Stimulated activated CD8-positive, alpha-beta memory T cell treated with anti-CD3 and anti-CD28 coated beads, Interleukin-15, amount 100 ng/mL, for 4 hours (primary cell): ENCODE measurements at regions not wholly inside any gene's neighbourhood (a gene's known extent, or its start where the extent isn't known, plus 50 kb on each side); places are given as distances from the start of the nearest gene placed in this dataset.

Source experiments
- DNase-seq, 2 donors: peaks; one replicate each; pipeline ENCODE4 v3.0.0-alpha.2; 2020; ENCODE audit warnings: low read depth in 2 of 2

DNA sequence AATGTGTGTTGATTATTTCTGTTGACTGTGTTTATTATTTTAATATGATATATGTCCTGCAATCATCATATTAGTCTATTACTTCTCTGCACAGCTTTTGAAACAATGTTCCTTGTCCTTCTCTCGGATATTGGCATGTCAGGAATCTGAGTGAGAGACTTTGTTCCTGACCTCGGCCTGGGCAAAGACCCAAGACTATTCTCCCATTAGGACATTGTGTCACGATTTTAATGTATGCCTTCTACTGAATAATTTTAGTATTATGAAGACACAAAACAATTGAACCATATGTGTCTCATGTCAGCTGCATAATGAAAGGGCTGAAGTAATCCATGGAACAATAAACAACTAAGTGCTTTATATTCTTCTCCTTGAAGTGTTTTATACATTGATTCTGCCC is 580.8 kb upstream of the TENM3 start:
- DNase-seq = no peak

DNA sequence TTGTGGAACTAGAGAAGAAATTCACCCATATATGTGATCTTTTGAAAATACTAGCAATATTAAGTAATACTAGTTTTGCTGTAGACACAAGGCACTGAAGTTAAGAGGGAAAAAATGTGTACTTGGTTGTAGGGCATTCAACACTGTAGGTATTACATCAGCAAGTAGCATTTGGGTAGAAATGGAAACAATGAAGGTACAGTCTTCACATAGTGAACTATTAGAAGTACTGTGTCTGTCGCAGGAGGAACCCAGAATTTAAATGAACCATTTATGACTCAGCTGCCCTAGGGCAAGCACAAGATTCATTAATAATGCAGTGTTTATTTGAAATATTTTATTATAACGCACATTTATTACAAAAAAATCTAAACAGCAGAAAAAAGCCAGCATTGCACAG is 572.7 kb upstream of the TENM3 start:
- DNase-seq = no peak

DNA sequence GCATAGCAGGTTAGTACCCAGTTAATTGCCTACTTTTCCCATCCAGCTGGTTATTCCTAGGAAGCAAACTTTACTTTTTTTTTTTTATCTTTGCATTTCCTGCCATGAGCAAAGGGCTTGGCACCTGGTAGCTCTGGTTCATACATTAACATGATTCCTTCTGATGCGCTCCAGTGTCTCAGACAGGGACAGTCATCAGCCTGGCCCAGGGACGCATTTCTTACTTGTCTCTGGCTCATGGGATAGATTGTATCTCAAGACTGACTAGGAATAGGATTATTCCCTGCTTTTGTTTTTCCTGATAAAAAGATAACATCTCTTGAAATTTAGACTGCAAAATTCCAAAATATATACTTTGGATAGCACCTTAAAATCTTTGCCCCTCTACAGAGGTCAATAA is 571.5 kb upstream of the TENM3 start:
- DNase-seq = no peak

DNA sequence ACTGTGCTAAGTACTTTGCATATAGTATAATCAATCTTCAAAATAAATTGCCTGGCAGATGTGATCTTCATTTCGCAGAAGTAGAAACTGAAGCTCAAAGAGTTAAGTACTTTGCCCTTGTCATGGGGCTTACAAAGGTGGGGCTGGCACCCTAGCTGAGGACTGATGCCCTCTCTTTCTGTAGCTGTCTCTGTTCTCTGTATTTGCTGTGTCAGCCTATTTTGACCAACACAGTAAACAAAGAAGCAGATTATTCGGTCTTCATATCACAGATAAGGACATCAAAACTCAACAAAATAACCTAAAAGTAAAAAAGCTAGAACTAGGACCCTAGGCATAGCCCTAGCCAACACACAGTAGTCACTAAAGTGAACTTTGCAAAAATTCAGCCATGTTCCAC is 570.5 kb upstream of the TENM3 start:
- DNase-seq = no peak

DNA sequence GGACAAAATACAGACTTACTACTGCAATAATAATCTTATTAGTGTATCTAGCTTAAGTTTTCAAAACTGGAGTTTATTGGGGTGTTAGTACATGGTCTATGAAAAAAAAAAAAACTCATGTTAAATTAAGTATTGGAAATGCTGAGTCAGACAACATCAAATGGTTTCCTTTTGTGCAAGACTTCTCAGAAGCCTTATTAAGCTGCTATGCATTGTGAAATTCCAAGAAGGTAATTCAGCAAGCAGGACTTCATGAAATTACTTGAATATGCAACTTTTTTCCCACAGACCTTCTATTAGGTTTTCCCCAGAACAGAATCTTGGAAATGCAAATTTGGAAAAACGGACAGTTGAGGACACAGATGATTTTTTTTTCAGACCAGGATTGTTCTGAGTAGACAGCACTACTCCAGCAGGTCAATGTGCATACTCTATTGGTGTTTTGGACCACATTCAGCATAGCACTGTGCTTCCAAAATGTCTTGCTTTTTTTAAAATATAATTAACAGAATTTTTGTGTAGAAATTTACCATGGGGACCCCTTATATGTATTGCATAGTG is 568.8 kb upstream of the TENM3 start:
- DNase-seq = no peak

DNA sequence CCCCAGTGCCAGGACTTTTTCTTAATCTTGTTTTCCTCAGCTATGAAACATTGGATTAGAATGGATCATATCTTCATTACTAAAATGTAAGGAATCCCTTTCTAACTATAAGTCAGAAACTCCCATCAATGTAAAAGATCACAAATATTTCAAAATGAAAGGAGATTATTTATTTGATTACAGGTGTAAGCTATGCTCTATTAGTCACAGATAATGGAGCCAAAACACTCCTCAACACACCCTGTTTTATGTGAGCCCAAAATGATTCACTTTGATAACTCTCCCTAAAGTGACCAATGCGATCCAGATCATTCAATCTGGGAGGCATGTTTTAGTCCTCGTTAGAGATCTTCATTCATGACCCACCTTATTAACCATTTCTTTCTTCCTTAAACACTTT is 566.7 kb upstream of the TENM3 start:
- DNase-seq = no peak

DNA sequence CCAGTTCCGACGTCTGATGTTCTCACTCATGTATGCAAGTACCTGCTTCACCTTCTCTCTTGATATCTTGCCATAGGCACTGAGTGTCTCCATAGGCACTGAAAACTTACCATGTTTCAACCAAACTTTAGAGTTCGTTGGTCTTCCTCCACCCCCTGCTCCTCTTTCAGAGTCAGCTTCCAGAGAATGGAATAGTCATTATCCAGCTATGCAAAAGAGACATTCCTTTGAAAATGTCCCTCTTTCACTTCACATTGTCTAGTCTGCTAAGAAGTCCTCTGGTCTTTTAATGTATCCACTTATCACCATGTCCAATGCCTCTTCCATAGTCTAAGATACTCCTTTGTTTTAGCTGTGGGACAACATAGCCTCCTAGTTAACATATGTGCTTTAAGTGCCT is 566.0 kb upstream of the TENM3 start:
- no peak for DNase-seq

DNA sequence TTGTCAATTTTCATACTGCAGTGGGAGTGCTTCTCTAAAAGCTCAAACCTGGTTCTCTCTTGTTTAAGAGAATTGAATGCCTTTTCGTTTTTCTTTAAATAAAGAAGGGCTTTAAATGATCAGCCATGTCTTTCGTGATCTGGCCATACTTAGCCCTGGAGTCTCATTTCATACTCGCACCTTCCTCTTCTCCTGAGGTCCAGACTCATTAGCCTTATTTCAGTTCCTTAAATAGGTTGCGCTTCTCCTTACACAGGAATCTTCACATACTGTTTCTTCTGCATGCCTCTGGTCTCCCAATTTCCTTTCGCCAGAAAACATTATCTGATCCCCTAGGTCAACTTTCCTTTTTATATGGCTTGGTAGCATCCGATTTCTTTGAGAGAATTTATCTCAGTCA is 565.6 kb upstream of the TENM3 start:
- DNase-seq = no peak

DNA sequence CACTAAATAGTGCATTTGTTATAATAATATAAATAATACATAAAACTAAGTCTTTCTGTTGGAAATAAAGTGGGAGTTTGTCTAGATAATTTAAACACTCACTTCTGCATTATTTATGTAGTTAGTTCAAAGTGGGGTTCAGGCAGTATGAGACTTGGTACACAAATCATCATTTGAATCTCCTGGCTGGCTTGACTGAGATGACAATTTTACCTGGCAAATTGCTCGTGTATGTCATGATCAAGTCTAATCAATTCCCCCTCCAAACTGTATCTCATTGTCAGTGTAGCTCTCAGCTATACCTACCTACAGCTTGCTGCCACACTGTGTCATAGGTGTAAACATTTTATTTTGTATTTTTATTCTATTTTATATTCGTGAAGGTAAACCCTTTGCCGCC is 563.4 kb upstream of the TENM3 start:
- DNase-seq = no peak

DNA sequence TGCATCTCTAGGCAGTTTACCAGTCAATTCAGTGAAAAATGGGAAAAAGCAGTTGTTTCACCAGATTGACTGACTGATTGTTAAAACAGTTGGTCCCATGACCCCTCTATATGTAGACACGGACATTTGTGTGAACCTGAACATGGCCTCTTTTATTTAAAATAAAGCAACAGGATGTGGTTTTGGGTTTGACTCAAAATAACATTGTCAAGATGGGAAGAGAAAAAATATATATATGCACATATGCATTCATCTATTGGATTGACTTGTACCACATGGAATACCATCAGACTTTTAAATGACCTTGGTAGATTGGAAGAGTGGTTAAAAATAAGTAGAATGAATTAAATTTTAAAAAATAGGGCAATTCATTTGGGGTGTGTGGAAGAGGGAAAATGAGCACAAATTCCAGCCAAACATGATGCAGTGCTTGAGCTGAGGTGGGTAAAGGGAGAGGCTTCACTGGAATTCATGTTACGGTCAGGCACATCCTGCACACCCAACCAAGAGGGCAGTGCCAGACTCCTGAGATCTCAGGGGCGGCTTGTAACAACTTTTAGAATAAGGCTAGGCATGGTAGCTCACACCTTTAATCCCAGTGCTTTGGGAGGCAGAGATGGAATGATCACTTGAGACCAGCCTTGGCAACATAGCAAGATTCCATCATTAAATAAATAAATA is 560.7 kb upstream of the TENM3 start:
- DNase-seq = no peak

DNA sequence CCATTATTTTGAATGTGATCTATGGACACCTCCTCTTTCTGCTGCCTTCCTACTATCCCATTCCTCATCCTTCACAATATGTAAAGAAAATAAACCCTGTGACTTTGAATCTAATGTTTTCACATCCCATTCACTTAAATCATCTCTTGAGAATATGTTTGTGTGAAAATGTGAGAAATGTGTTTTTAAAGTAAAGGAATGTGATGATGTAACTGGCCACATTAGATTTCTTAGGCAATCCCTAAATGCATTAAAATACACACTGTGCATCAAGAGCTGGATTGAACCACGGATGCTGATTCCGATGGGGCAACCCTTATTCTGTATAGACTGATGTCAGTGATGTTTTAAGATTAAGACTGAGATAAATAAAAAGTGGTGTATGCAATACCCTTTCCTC is 558.9 kb upstream of the TENM3 start:
- DNase-seq = no peak

DNA sequence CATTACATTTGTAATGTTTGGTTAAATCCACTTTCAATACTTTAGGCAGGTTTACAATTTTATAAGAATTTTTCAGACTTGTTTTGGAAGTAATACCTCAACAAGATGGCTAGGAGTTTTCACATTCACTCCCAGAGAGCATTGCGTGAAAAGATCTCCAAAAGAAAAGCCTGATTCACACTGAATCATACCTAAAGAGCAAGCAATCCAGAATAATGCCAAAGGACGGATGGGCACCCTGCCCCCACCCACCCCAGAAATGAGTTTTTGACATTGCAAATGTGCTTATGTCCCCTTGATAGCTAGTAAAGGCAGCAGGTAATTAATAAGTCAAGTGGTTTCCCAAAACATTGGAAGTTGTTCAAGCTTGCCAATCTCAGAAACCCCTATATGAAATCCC is 557.7 kb upstream of the TENM3 start:
- DNase-seq = no peak

DNA sequence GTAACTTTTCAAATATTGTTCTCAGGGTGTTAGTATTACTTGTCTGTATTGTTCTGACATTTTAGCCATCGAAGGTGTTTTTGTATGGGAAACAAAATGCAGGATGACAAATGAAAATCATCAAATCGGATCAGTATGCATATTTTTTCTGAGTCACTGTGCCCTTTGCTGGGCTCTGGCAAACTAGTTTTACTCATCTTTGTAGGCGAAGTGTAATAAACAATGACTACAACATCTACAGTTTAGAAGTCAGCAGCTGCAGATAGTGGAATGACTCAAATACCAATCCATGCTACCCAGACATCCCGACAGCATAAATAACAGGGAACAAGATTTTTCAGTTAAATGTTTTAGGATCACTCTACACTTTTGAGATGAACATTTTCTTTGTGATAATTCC is 557.3 kb upstream of the TENM3 start:
- no peak for DNase-seq

DNA sequence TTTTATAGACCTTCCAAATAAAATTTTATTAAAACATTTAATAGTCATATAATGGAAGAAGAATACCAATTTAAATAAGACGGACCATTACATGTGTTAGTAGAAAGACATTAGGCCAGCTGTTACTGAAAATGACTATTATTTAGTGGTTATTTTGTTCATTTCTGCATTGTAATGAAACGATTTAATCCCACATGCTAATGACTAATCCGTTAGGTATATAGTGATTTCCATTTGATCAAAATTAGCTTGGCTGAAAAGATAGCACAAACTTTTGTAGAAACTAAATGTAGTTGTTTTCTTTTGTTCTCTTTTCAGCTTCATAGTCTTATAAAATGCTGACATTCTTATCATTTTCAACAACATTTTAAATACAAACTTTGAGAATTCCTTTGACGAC is 556.1 kb upstream of the TENM3 start:
- no peak for DNase-seq

DNA sequence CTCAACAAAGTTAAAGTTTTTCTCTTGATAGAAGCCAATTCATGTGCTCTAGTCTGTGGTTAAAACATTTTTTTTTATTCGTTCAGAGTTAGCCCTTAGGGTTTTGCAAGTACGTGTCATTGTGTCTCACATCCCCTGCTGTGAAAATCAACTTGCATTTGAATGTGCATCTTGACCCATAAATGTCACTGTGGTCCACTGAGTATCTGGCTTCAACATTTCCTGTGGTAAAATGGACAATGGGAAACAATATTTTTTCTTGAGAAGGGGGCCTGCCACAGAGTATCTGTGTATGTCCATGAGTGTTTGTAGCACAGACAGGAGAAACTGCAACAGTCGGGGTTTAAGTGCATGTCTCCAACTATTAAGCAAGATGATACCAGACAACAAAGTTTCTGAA is 554.8 kb upstream of the TENM3 start:
- DNase-seq = no peak

DNA sequence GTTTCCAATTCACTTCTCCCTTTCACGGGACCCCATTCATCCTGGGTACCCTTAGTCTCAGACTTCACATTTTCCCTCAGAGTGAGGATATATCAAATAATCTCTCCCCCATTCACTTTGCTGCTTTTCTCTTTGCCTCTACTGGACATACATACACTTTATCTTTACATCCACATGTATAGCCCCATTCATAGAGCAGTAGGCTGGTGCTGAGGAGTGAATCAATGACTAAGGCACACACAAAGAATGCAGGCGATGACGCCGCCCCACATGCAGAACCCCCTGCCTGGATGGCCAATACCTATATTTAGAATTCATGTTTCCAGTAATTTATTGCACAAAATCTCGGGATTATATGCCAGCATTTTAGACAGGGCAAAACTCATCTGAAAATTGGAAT is 554.3 kb upstream of the TENM3 start:
- no peak for DNase-seq

DNA sequence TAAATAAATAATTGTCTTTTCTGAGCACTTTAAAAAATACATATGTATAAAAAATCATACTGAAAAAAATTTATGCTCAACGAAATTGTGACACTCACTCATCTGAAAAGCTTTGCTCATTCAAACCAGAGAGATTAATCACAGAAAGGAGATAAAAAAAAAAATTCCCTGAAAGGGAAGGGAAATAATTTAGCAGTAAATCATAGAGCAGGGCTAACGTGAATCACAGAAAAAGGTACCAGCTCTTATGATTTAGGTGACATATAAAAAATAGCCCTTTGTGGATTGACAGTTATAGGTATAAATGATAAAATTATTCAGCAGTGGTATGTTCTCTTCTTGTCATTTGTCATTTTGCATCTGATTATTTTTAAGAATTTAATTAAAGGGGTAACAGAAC is 552.7 kb upstream of the TENM3 start:
- no peak for DNase-seq

DNA sequence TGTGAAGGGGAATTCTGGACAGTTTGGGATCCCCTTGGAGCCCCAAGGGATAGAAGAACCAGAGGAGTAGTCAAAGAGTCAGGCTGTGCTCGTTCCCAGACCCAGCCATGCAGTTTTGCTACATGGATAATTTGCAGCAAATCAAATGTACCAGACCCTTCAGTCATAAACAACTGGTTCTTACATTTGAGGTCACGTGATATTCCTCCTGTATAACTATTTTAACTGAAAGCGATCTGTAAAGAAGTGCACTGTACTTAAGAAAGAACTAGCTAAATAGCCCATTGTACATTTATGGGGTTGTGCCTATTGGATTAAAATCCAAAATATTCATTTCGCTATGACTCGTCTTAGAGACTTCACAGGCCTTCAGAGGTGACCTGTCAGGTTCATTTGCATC is 550.2 kb upstream of the TENM3 start:
- no peak for DNase-seq

DNA sequence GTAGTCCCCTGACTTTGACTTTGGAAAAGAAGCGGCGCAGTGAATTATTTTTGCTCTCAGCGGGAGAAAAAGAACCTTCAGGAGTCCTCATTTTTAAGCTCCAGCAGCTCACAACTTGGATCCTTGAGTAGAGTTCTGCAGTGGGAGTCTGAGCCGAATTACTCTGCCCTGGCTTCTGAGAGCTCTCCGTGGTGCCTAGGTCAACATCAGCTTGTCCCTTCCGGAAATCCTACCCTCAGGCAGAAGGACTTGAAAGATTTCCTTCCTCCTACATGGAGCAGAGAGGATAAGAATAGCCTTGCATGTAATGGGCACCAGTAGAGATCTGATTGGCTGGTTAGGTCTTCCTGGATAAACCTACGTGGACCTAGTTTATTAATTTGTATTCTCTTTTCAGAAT is 549.7 kb upstream of the TENM3 start:
- DNase-seq = no peak

DNA sequence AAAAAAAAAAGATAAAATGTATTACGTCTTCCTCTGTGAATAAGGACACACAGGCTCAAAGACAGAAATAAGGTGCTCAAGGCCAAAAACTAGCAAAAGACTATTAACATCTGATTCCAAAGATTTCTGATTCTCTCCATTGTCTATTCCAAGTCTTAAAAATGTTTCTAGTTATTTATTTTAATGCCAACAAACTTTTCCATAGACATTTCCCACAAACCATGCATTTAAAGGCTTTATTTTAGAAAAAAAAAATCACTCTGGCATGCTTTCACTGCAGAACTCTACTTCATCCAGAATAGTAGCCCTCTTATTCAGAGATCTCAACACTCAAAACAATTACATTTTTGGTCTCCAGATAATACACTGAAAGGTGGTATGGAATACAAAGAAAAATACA is 545.0 kb upstream of the TENM3 start:
- no peak for DNase-seq

DNA sequence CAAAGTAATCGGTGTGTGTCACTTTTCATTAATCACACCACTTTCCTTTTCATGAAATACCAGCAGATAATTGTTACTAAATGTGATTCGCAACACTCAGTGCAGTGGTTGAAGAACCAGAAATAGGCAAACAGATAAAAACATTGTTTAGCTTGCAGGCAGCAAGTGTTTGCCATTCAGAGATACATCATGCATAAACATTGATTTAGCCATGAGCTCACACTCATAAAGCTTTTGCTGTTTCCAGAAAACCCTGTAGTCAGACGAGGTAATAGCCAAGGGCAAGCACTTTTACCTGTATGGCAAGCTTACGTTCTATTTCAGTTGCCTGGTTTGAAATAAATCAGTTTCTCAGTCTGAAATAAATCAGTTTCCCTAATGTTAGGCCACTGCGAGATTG is 542.0 kb upstream of the TENM3 start:
- no peak for DNase-seq

DNA sequence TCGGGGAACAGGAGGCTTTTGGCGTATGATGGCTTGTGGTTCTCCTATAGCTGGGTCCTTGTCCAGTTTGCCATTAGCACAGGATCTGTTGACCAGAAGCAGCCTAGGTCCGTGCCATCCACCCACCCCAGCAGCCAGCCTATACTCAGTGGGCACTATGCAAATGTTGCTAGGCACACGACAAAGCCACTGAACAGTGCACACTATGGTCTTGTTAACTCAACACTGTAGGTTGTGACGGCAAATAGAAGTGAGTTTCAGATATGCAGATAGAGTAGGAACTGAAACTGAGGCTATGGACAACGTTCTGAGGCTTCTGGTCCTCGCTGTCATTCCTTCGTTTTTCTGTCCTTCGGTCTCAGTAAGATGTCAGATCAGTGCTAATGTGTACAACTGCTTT is 541.3 kb upstream of the TENM3 start:
- DNase-seq = no peak

DNA sequence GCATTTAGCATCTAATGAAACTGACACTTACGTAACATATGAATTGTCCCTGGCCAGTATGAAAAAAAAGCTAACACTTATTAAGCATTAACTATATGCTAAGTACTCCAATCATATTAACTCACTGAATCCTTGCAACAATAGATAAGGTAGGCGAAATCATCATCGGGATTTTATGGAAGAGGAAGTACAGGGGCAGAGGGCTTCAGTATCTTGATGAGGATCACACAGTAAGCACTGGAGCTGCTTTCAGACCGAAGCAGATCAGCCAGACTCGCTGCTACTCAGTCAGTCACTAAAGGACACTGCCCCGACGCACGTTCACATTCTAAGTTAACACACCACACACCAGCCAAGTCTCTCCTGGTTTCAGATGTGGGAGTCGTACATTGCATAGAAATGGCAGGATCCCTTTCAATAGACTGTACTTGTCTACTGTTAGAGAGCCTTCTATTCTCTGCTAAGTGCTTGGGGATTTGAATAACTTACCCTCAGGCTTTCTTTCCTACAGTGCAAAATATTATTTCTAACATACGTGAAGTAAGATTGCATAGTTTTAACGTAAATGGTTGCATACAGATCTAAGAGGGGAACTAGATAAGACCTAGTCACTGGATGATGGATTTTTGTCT is 540.2 kb upstream of the TENM3 start:
- no peak for DNase-seq

DNA sequence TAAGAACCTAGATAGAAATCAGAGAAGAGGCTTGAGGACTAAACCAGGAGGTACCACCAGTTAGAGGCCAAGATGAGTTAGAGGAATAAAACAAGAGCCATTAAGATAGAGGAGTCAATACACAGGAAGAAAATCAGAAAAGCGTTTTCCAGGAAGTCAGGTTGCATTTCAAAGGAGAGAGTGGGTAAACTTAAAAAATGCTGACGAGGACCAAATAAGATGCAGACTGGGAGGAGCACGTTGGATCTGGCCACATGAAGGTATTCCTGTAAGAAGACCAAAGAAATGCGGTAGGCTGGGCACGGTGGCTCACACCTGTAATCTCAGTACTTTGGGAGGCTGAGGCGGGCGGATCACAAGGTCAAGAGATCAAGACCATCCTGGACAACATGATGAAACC is 533.1 kb upstream of the TENM3 start:
- DNase-seq = no peak
